NCI-H1930 (cell line): ENCODE measurements at regions not wholly inside any gene's neighbourhood (a gene's known extent, or its start where the extent isn't known, plus 50 kb on each side); places are given as distances from the start of the nearest gene placed in this dataset.

Source experiments
- DNase-seq, 2 experiments: peaks; one replicate each; lab custom pipeline; 2025; lab: John Stamatoyannopoulos, UW

- DNase-seq: no peak
Measured at GRCh38 chr5:135139381-135140134, 105.5 kb upstream of the PITX1 start.

GRCh38 chr5:135138116-135138850 is 104.3 kb upstream of the PITX1 start:
- no peak for DNase-seq

GRCh38 chr5:135137146-135137915 is 103.3 kb upstream of the PITX1 start:
- DNase-seq: no peak

DNA sequence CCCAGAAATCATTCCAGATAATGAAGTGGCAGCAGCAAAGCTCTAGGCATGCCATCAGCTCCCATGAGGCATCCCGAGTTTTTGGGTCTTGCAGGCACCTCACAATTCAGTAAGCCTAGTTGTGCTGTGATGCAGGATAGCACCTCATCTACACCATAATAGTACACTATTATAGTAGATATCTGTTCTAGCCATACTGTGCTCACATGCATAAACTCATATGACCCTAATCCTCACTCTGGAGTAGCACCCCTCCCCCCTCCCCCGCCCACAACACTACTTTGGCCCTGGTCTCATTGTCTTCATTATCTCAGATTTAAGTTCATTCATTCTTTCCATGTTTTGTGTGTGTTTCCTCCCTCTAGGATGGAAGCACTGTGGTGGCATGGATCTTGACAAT is 102.5 kb upstream of the PITX1 start:
- DNase-seq: no peak

GRCh38 chr5:135135530-135136226 is 101.7 kb upstream of the PITX1 start:
- no peak for DNase-seq

GRCh38 chr5:135134691-135135381 is 100.8 kb upstream of the PITX1 start:
- no peak for DNase-seq

DNA sequence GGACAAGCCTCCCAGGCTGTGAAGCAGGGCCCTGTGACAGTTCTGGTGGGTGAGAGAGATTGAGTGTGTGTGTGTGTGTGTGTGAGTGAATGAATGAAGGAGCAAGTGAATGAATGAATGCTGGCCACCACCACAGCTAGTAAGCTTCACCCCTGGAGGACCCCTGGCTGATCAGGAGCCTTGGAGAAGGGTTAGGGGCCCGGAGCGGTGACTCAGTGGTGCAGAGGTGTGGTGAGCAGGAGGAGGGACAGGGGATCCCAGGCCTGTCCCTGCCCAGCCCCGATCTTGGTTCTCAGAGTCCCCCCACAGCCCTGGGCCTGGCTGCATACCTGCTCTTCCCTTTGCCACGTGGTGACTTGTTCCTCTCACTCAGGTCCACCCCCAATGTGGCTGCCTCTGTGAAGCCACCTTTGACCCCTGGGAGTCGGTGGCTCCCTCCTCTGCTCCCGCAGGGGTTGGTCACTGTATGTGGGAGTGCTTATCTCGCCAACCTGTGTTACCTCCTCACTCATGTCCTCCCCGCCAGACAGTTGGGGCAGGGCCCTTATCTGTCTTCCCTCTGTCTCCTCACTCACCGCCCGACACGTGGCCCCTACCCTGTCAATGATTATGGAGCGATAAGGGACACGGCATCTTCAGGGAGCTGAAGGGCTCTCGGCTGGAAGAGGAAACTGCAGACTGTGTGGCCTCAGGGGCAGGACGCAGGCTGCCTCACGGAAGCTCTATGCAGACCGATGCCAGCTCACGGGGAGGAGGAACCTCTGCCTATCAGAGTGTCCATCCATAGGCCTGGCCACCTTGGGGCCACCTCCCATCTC is 99.9 kb upstream of the PITX1 start:
- DNase-seq: no peak

DNA sequence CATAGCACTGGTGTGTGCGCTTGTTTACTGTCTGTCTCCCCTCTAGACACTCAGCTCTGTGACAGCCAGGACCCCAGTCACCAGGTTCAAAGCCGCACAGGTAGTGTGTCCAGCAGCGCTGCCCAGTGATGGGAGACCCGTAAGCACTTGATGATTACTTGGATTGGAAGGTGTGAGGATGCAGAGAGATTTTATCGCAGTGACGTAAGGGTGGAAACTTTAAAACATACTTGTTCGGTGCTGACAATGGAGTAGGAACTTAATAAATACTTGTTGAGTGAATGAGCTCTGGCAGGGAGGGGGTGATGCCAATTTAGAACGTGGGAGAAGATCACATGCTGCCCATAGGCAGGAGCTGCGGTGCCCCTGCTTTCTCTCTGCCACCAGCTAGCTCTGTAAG is 99.2 kb upstream of the PITX1 start:
- no peak for DNase-seq

- no peak for DNase-seq
Measured at GRCh38 chr5:135131801-135132680, 98.0 kb upstream of the PITX1 start.

GRCh38 chr5:135130261-135131215 is 96.5 kb upstream of the PITX1 start:
- DNase-seq: no peak

DNA sequence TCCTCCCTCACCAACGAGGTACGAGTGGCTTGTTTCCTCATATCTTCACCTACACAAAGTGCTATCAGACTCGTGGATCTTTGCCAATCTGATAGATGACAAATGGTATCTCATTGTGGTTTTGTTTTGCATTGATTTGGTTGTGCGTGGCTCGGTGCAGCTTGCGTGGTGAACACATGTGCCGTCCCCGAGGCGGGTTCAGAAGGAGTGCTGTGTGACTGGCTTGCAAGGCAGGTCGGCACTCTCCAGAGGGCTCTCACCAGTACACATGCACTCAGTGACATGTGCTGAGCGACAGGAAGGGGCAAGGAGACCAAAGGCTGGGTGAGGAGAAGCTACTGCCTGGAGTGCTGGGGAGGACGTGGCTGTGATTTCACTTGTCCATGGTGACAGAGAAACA is 95.3 kb upstream of the PITX1 start:
- no peak for DNase-seq

- DNase-seq: no peak
Measured at GRCh38 chr5:135128361-135128760, 94.3 kb upstream of the PITX1 start.

DNA sequence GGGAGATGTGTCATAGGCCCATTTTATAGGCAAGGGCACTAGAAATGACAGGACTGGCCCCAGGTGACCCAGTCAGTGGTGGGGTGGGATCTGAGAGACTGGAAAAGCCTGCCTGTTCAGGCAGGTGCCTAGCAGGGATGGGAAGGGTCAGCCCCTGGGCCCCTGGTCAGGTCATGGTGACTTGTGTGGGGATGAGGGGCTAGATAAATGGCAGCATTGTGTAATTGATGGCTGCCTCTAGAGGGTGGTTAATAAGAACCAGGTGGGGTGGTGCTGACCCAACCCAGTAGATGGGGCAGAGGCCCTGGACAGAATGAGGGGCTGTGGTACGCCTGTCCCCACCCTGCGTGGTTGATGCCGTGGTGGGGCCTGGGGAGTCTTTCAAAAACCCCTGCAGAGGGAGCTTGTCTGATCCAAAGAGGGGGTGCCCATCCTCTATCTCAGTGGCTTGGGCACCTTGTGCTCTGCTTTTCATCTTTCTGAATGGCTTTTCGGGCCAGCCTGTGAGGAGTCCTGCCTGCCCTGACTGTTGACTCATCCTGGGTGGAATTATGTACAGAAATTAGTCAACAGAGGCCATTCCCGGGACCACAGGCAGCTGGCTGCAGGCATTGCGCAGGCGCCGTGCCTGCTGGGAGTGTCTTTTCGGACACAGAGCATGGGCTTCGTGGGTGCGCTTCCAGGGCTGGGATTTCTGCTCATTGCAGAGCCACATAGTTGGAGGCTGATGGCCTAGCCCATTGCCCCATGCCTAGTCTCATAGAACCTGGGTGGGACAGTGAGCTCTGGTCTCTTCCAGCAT is 93.6 kb upstream of the PITX1 start:
- DNase-seq: no peak

GRCh38 chr5:135126688-135127438 is 92.8 kb upstream of the PITX1 start:
- no peak for DNase-seq

DNA sequence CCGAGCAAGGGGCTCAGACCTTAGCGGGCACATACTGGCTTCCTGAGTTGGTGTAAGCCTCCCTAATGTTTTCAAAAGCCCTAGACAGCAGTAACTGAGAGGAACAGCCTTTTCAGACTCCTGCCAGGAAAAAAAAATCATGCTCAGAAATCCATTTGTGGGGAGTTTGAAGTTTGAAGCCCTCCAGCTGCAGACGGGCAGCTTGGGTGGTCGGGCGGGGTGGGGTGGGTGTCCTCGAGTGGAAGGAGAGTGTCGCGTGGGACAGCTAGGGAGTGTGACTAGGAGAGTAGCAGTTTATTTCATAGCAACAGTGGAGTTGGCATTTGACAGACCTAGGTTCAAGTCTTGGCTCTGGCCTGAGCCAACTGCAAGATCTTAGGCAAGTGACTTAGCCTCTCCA is 90.7 kb upstream of the PITX1 start:
- no peak for DNase-seq

DNA sequence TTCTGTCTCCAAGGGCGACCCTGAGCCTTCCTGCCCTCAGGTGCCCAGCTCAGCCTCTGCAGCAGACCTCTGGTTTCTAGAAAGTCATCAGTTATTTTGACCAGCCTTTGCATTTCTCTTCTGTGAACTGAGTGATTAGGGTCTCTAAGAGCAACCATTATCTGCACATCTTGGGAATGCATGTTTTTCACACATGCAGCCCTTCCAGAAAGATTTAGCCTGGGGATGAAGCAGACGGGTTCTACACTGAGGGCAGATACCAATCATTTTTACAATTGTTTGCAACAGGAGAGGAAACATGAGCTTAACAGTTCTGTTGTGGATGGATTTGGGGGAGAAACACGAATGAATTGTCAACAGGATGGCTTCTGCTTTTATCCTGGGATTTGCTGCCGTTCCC is 90.1 kb upstream of the PITX1 start:
- DNase-seq: no peak

GRCh38 chr5:135122797-135123196 is 88.8 kb upstream of the PITX1 start:
- no peak for DNase-seq
